ENCODE measurements at regions not wholly inside any gene's neighbourhood (a gene's known extent, or its start where the extent isn't known, plus 50 kb on each side); places are given as distances from the start of the nearest gene placed in this dataset.

DNA sequence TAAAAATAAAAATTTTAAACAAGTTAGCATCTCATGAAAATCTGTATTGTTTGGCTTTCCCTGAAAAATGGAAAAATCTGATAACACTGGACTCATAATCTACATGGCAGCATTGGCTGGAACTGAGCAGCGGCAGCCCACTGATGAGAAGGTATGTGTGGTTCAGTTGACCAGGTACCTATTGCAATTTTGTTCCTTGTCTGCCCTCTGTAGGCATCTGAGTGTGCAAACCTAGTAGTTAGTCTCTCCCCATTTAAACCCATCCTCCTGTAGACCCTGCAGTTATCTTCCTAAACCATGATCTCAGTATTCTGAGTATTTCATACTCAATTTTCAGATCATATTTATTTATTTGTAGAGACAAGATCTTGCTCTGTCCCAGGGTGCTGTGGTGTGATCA is 59.4 kb upstream of the SERBP1 start:
- TF ChIP-seq, protein P1, sequence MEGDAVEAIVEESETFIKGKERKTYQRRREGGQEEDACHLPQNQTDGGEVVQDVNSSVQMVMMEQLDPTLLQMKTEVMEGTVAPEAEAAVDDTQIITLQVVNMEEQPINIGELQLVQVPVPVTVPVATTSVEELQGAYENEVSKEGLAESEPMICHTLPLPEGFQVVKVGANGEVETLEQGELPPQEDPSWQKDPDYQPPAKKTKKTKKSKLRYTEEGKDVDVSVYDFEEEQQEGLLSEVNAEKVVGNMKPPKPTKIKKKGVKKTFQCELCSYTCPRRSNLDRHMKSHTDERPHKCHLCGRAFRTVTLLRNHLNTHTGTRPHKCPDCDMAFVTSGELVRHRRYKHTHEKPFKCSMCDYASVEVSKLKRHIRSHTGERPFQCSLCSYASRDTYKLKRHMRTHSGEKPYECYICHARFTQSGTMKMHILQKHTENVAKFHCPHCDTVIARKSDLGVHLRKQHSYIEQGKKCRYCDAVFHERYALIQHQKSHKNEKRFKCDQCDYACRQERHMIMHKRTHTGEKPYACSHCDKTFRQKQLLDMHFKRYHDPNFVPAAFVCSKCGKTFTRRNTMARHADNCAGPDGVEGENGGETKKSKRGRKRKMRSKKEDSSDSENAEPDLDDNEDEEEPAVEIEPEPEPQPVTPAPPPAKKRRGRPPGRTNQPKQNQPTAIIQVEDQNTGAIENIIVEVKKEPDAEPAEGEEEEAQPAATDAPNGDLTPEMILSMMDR (IDR thresholded peaks at IDR 0.05; ENCODE audit: low read depth, low read length), result peak; percentile 40
- TF ChIP-seq EZH2phosphoT487 (IDR thresholded peaks at IDR 0.05; ENCODE audit: low read depth), result no peak

Measured in OCI-LY3 (cell line).